Activated naive CD8-positive, alpha-beta T cell treated with anti-CD3 and anti-CD28 coated beads, Interleukin-2, amount 50 U/mL, for 16 hours (primary cell): ENCODE measurements at regions not wholly inside any gene's neighbourhood (a gene's known extent, or its start where the extent isn't known, plus 50 kb on each side); places are given as distances from the start of the nearest gene placed in this dataset.

Source experiments
- DNase-seq: peaks from one replicate; pipeline ENCODE4 v3.0.0-alpha.2; 2020; ENCODE audit warnings: low read depth, low spot score

DNA sequence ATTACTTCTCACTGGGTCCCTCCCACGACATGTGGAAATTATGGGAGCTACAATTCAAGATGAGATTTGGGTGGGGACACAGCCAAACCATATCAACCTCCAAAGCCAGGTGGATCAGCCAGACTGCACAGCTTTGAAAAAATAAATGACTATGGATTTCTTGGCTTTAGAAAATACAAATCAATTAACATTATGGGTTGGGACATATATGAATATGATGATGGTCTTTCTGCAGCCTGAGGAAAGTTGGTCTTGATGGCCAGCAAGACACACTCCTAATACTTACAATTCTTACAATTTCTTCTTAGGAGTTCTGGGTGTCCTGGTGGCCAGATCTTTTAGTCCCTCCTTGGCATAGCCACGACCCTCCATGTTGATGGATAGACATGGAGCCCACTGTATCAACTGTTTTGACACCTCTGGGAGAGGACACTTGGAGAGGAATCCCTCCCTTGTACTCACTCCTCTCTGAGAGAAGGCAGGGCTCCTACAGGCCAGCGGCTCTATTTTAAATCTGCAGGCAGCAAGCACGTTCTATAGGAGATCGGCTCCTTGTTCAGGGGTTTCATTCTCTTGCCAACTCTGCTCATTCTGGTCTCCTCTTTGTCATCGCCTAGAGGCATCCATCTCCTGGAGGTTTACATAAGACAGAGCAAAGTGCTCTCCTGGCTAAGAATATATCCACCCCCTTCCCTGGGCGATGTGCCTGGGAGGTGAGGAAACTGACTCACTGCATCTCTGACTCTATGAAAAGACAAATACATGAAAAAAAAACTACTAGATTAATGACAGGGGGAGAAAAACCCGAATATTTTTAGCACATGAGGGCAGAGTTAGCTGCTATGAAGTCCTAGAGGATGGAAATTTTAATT lies 145.9 kb downstream of the CARTPT start:
- DNase-seq = no peak

GRCh38 chr5:71865665-71866320 lies 146.7 kb downstream of the CARTPT start:
- no peak for DNase-seq

GRCh38 chr5:71872311-71872864 lies 153.3 kb downstream of the CARTPT start:
- DNase-seq = no peak

DNA sequence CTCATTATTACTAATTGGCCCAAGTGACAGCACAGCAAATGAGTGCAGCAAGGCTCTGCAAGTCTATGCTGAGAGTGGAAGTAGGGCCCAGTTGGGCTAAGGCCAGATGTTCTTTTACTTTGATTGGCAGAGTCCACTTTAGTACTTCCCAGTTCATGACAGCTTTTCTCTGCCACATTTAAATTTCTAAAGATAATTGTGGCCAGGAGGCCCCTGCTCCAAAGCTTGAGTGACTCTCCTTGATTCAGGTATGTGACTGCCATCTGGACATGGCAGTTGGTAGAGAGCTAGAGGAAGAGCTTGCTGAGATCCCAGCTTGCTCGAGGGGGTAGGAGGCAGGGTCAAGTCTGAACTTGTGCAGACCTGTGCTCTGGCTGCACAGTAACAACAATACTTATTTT lies 154.1 kb downstream of the CARTPT start:
- no peak for DNase-seq

- no peak for DNase-seq
These were observed 155.4 kb downstream of the CARTPT start for GRCh38 chr5:71874521-71874920.

GRCh38 chr5:71877511-71877910 lies 158.4 kb downstream of the CARTPT start:
- DNase-seq = no peak

GRCh38 chr5:71880536-71880935 lies 161.5 kb downstream of the CARTPT start:
- DNase-seq = no peak

DNA sequence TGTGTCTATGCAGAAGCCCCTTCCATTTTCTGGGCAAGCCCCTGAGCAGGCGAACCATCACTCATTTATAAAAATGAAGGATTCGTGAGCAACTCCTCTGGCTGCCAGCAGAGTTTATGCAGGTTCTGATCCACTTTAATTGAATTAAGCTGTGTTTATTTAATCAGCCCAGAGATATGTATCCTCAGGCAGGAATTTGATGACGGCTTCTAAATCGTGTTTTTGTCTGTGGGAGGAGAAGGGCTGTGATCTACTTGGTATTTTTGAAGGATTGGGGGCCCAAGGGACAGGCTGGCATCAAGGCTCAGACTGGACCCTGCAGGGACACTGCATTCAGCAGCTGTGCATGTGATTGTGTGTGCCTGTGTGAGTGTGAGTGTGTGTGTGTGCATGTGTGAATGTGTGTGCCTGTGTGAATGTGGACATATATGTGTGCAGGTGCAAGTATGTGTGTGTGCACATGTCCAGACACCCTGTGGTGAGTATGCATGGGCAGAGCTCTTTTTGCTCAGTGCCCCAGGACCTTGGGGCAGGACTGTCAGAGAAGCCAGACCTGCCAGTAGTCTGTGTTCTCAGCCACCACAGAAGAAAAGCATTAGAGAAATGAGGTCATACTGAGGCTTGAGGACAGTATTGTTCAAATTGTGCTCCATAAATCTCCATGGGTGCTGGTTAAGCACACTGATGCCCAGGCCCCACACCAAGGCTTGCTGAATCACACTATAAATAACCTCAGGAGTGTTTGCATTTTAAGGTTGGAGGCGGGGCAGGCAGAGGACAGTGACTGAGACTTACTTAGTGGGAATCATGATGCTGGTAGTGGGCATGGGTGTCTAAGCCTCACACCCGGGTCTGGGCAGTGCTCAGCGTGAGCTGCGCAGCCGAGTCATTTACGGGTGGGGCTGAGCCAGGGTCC lies 164.0 kb downstream of the CARTPT start:
- no peak for DNase-seq

GRCh38 chr5:71883742-71884103 lies 164.6 kb downstream of the CARTPT start:
- DNase-seq = no peak

DNA sequence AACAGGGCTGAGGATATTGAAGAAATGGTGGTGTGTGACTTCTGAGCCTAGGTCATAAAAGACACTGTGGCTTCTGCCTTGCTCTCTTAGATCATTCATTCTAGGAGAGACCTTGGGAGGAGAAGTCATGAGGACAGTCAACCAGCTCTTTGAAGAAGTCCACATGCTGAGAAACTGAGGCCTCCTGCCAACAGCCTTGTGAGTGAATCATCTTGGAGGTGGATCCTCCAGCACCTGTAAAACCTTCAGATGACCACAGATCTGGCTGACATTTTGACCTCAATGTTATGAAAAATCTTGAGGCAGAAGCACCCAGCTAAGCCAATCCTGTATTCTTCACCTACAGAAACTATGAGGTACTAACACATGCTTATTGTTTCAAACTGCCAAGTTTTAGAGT lies 165.9 kb downstream of the CARTPT start:
- DNase-seq = no peak

DNA sequence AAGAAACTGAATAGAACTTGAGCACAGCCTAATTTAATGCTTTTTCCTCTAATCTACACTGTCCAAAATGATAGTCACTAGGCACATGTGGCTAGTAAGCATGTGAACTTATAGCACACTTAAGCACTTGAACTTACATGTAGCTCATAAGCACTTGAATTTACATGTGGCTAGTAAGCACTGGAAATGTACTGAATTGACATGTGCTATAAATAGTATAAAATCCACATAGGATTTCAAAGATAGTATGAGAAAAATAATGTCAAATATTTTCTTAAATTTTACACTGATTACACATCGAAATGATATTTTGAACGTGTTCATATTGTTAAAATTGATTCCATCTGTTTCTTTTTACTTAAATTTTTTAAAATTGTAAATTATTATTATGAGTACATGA lies 167.3 kb downstream of the CARTPT start:
- DNase-seq = no peak

DNA sequence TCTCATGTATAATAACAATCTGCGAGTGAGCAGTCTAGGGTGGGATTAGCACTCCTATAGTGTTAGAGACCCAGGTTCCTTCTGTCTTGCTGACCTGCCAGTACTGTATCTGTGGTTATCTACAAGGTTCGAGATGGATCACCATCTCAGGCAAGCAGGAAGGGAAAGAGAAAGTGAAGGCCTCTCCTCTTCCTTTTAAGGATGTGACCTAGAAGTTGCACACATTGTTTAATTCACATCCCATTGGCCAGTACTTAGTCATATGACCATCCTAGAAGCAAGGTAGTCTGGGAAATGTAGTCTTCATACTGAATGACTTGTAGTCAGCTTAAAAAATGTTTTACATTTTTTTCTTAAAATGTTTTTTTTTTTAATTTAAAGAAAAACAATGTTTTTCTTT lies 168.6 kb downstream of the CARTPT start:
- no peak for DNase-seq

DNA sequence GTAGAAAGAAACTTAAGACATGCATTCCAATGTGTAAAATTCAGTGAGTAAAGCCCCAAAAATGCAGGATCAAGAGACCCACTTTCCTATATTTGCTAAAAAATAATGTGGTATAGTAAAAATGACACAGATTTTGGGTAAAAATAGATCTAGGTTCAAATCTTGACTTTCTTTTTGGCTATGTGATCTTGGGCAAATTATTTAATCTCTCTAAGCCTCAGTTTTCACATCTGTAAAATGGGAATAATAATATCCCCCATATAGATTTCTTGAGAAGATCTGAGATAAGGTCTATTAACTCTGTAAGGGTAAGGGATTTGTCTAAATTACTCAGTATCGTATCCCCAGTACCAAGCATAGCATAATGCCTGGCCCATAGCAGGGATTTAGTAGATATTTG lies 172.3 kb downstream of the CARTPT start:
- DNase-seq = no peak

- DNase-seq = no peak
These were observed 172.8 kb downstream of the CARTPT start for GRCh38 chr5:71891856-71892255.

- DNase-seq = no peak
These were observed 173.7 kb downstream of the CARTPT start for GRCh38 chr5:71892641-71893365.

- DNase-seq = no peak
These were observed 174.4 kb downstream of the CARTPT start for GRCh38 chr5:71893451-71893850.

DNA sequence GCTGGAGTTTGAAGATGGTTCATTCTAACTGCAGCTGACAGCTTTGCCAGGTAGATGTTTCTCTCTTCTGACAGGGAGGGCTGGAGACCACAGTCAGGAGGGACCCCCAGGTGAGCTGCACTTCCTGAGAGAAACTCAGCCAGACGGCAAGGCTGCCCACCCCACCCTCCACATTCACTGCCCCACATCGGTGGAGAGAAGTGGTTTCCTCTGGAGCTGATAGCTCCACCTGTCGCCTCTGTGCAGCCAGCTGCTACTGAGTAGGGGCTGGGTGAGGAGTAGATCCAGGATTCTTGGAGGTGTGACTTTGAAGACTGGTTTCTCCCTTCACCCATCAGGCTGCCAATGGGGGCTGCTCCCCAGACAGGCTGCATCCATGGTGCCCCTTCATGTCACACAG lies 175.0 kb downstream of the CARTPT start:
- DNase-seq = no peak

GRCh38 chr5:71895546-71895945 lies 176.5 kb downstream of the CARTPT start:
- no peak for DNase-seq

DNA sequence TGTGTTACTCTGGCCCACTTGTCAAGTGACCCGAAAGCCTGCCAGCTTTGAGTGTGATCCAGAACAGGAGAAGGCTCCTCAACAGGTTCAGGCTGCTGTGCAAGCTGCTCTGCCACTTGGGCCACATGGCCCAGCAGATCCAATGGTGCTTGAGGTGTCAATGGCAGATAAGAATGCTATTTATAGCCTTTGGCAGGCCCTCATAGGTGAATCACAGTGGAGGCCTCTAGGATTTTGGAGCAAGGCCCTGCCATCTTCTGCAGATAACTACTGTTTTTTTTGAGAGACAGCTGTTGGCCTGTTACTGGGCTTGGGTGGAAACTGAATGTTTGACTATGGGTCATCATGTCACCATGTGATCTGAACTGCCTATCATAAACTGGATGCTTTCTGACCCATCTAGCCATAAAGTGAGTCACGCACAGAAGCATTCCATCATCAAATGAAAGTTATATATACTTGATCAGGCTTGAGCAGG lies 180.8 kb downstream of the CARTPT start:
- no peak for DNase-seq

- DNase-seq = no peak
These were observed 184.7 kb downstream of the CARTPT start for GRCh38 chr5:71903808-71904207.

- DNase-seq = no peak
These were observed 185.8 kb downstream of the CARTPT start for GRCh38 chr5:71904852-71905251.
